GM19455 (cell line): ENCODE measurements at regions not wholly inside any gene's neighbourhood (a gene's known extent, or its start where the extent isn't known, plus 50 kb on each side); places are given as distances from the start of the nearest gene placed in this dataset.

Experiments used
- ATAC-seq: cut with Tn5 transposase; IDR thresholded peaks from one replicate; pipeline ENCODE4 v1.9.1; 2021; ENCODE audit not compliant: unreplicated experiment

DNA sequence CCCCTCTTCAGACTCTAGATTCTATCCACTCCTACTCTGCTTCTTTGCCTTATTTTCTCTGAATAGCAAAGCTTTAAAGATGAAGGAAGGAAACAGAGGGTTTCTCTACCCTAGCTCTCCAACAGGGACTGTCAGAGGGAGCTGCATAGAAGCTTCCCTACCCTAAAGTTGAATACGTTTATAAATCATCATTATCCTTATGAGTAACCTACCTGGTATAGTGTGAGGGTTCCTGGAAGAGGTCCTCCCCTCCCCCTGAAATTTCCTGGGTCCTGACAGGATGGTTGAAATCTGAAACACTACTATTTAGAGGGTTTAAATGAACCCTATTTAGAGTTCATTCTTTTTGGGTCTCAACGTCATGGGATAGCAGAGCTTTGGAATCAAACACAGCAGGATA lies 187.0 kb upstream of the RBPJ start:
- no peak for ATAC-seq

DNA sequence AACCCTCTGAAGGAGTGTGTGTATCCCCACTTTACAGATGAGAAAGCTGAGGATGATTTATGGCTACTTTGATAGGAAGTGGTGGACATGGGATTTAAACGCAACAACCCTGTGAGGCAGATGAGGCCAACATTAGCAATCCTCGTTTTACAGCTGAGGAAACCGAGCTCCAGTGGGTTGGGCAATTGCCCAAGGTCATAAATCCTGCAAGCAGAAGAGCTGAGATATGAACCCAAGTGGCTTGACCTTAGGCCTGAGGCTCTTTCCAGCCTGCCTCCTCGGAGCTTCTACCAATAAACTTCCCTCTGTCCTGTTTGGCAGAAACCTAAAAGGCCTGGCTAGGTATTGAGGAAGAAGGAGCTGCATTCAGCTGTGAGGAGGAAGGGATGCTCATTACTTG lies 185.5 kb upstream of the RBPJ start:
- ATAC-seq: no peak

GRCh38 chr4:26136615-26137014 lies 184.2 kb upstream of the RBPJ start:
- no peak for ATAC-seq

DNA sequence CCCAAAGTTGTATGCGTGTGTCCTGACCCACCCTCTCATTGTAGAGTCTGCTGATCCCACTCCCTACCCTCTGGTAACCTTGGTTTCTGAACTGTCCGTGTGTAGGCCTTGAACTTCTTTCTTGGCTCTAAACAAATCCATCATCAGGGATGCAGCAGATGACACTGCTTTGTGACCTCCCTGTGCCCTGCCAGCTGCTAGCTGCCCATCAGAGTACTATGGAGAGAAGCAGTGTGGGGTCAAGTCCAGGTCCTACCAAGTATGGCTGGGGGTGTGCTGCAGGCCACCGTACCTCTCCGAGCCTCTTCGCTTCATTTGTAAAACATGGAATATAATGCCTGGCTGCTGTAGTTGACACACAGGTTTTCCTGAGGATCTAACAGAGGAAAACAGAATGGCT lies 183.5 kb upstream of the RBPJ start:
- no peak for ATAC-seq

DNA sequence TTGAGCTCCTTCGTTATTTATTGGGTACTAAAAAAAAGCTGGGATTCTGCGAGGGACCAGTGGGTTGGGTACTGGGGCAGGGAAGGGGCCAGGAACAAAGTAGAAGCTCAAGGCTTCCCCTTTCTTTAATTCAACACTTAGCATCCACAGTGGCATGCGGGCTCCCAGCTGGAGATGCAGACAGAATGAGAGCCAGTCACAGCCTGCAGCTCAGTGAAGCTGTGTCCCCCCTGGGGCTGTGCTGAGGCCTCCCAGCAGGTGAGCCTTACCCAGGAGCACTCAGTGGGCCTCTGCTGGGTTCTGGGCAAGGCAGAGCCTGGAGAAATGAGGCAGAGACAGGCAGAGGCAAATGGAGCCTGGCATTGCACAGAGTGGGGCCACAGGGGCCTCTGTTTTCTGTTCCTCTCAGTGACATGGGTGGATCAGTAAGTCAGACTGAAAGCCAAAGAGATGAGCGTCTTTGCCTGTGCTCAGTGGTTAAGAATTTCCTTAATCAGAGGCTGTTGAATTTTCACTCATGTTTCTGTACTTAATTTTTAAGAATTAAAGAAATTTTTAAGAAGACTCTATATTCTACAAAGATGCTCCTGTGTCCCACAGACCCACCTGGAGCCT lies 181.4 kb upstream of the RBPJ start:
- no peak for ATAC-seq

GRCh38 chr4:26140150-26140898 lies 180.5 kb upstream of the RBPJ start:
- no peak for ATAC-seq

DNA sequence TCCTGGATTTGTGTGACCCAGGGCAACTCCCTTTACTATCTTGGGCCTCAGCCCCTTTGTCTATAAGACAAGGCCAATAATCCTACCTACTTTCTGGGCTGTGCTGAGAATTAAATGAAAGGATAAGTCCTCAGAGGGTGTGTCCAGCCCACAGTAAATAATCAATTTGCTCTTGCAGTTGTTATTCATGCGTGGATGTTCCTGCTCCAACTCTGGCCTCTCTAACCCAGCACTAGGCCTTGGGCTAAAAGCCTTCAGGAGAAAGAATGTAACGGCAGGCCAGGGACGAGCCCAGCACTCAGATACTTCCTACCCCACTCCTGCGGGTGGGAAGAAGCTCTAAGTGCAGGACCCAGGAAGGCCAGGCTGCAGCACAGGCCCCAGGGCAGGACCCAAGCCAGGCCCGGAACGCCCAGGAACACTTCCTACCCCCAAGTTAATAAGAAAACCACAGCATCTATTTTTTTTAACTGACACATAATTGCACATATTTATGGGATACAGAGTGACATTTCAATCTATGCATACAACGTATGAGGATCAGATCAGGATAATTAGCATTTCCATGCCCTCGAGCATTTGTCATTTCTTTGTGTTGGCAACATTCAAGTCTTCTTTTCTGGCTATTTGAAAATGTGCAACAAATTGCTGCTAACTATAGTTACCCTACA lies 179.6 kb upstream of the RBPJ start:
- no peak for ATAC-seq

- peak; percentile 69 for ATAC-seq
Observed at GRCh38 chr4:26141911-26142638, 178.7 kb upstream of the RBPJ start.

- ATAC-seq: no peak
Observed at GRCh38 chr4:26144526-26145155, 176.2 kb upstream of the RBPJ start.

DNA sequence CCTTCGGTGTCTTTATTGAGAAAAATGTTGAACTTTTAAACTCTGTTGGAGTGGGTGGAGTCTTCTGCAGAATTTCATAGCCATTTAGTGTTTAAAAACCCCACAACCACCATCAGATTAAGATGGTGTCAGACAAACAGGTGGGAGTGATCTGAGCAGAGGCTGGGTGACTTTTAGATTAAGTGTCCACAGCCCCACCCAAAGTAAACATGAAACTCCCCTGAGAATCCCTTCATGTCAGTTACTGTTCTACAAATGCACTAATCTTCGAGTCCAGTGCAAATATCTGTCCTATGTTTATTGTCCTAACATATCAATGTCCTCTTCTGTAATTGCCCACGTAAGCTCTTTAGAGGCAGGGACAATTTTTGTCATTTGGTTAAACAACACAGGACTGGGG lies 175.6 kb upstream of the RBPJ start:
- no peak for ATAC-seq

- ATAC-seq: no peak
Observed at GRCh38 chr4:26148927-26149326, 171.9 kb upstream of the RBPJ start.

DNA sequence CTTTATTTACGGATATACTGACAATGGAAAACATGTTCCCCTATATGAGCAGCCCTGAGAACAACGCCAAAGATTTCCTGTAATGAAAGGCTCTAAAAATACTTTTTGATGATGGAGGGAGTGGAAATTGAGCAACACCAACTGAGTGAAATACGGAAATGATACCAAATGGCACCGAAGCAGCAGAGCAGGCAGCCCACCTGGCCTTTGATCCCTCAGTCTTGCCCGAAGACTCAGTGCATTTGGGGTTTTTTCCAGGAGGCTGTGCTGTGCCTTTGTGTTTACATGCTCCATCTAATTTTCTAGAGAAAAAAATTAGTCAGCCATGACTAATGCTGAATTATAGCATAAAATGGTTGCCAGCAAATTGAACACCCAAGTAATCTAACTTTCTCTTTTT lies 169.9 kb upstream of the RBPJ start:
- no peak for ATAC-seq

DNA sequence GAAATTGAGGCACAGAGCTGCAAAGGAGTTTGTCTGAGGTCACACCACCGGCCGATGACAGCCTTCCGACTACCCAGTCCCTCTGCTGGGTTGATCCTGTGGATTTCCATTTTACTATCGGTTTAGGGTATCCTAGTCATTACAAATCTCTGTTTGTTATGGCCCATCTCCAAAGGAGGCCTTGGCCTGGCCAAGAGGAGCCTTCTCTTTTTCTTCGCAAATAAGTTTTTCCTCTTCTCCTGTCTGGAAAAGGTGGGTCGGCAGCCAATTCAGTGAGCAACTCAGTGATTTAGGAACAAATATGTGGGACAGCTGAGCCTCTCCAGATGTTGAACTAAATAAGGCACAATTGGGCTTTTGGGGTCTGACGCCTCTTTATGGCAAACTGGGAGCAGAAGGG lies 169.2 kb upstream of the RBPJ start:
- ATAC-seq: no peak

DNA sequence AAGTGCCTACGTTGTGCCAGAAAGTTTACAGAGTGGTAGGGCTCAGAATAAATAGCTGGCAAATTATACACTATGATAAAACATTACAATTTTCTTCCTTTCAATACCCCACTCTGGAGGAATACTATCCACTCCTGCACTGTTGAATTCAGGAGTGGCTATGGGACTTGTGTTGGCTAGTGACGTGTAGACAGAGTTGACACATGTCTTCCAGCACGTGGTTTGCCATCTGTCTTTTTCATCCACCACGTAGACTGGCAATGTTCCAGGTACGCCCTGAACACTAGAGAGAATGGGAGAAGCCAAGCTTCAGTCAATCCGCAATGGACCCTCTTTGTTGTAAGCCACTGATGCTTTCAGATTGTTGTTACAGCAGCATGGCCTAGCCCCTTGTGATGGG lies 168.8 kb upstream of the RBPJ start:
- no peak for ATAC-seq

- ATAC-seq: no peak
Observed at GRCh38 chr4:26157541-26157940, 163.3 kb upstream of the RBPJ start.

DNA sequence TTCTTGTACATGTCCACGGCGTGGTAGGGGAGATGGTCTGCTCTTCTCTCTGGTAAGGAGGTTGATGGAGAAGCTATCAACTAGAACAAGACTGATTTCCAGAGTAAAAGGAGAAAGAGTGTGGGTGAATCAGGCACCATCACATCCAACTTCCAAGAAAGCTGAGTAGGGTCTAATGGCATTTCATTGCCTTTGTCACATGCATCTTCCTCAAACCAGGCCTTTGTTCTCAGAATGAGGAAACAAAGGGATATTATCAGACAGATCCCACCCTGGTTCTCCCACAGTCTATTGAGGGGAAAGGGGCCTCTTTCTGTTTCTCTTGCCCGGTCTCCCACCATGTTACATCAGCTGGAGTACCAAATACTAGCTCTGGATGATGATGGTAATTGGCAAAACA lies 160.2 kb upstream of the RBPJ start:
- ATAC-seq: no peak

GRCh38 chr4:26161030-26161824 lies 159.6 kb upstream of the RBPJ start:
- ATAC-seq: no peak

DNA sequence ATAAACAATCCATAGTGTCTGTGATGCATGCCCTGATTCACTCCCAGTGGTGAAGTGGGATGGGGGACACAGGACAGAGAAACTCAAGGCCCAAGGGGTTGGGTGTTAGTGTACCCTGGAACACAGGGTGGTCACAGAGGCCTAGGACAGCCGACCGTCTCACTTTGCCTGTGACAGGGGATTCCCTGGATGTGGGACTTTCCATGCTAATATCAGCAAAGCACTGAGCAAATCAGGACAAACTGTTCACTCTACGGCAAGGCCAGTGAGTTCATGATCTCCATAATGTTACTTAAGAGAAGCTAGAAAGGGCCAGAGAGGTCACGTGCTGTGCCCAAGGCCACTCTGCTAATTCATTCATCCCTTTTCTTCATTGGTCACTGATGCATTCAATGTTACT lies 158.7 kb upstream of the RBPJ start:
- no peak for ATAC-seq

DNA sequence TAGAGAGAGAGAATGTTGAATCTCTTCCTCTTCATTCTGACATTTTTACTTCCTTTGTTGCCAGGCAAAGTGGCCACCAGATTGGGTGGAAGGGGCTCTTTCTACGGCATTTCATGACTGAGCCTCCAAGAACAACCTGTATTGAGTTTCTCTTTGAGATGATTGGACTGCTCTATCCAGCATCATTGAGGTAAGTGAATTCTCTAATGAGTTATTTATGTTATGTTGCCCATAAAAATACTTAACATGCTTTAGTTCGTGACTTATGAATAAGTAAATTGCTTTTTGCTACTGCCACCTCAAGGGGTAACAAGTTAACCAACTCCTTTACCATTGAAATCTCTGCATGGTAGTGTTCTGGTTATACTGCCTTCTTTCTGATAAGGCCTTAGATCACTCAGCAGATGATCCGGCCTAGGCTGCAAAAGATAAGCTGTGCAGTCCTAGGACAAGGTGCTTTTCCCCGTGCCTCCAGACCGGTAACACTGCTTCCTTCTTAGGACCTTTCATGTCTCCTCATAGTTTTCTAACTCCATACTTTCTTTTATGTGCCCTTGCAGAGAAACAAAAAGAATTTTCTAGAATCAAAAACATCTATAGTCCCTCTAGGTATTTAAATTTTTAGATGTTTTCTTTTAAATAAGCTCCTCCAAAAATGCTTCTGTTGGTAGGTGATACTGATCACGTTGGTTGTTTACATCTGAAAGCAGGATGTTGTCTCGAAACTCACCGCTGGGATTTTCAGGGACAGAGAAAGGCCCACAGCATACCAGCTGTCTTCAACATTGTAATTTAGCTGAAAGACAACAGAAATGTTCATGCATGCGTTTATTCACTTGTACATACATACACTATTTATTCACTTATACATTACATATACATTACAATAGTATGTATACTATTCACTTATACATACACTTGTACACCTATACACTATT lies 157.1 kb upstream of the RBPJ start:
- no peak for ATAC-seq
